ENCODE measurements at regions not wholly inside any gene's neighbourhood (a gene's known extent, or its start where the extent isn't known, plus 50 kb on each side); places are given as distances from the start of the nearest gene placed in this dataset.

DNA sequence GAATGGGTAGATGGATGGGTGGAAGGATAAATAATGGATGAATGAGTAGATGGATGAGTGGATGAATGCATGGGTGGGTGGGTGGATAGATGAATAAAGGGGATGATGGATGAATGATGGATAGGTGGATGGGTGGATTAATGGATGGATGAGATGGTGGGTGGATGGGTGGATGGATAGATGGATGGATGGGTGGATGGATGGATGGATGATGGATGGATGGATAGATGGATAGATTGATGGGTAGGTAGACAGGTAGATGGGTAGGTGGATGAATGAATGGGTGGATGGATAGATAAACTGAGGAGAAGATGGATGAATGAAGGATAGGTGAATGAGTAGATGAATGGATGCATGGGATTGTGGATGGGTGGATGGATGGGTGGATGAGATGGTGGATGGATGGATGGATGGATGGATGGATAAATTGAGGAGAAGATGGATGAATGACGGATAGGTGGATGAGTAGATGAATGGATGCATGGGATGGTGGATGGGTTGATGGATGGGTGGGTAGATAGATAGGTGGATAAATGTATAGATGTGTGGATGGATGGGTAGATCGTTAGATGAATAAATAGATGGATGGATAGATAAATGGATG, 331.3 kb downstream of the MN1 start:
- no peak for DNase-seq (ENCODE audit: low read depth in 4 of 4, low spot score in 3 of 4)

DNA sequence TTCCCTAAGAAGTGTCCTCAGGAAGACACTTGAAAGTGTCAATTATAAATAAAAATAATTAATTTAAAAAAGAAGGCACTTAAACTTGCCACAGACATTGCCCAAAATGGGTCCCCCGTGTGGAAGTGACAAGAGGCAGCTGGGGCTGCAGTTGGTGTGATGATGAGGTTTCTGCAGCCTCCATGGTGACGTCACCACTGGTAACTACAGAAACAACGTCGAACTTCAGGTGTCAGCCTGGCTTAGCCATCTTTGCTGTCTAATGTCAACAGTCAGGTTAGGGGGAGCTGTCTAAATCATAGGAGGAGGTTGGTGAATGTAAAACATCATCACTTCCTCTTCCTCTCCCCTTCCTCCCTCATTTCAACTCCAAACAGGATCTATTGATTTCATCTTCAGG, 328.6 kb downstream of the MN1 start:
- no peak for DNase-seq (ENCODE audit: low read depth in 4 of 4, low spot score in 3 of 4)

- no peak for DNase-seq (ENCODE audit: low read depth in 4 of 4, low spot score in 3 of 4)
Measured at GRCh38 chr22:27473533-27473932, 328.0 kb downstream of the MN1 start.

- no peak for DNase-seq (ENCODE audit: low read depth in 4 of 4, low spot score in 3 of 4)
Measured at GRCh38 chr22:27474112-27474571, 327.4 kb downstream of the MN1 start.

GRCh38 chr22:27474711-27475547, 326.6 kb downstream of the MN1 start:
- DNase-seq (ENCODE audit: low read depth in 4 of 4, low spot score in 3 of 4): no peak

GRCh38 chr22:27475548-27475897, 326.0 kb downstream of the MN1 start:
- no peak for DNase-seq (ENCODE audit: low read depth in 4 of 4, low spot score in 3 of 4)

DNA sequence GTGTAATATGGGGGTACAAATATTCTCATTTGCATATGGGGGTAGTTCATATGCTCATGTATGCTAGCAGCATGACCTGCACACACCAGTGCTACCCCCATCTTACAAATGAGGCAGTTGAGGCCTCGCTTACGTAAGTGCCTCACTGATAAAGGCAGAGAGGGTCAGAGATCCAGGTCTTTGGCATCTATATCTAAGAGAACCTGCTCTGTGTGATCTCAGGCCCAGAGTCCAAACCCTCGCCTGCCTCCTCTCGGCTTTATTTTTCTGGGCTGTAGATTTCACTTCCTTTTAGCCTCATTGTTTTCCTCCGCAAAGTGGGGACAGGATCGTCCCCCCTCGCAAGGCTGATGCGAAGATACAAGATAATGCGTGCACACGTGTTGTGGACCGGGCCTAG, 325.2 kb downstream of the MN1 start:
- DNase-seq (ENCODE audit: low read depth in 4 of 4, low spot score in 3 of 4): no peak

GRCh38 chr22:27476729-27477128, 324.8 kb downstream of the MN1 start:
- DNase-seq (ENCODE audit: low read depth in 4 of 4, low spot score in 3 of 4): no peak

- DNase-seq (ENCODE audit: low read depth in 4 of 4, low spot score in 3 of 4): no peak
Measured at GRCh38 chr22:27477171-27477570, 324.4 kb downstream of the MN1 start.

DNA sequence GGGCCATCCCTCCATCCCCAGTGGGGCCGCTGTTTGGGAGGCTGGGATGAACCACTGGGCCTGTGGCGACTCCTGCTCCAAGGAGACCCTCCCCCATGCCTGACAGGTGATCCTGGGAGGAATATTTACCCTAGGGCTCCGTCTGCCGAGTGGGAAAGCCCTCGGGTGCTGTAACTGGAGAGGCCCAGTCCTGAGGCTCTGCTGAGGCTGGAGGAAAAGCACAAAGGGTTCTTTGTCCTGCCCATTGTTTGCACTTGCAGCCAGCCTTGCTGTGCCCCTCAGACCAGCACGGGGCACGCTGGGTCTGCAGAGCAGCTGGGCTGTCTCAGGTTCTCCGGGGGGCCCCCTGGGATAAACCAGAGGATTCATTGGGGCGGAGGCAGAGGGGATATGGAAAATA, 321.1 kb downstream of the MN1 start:
- no peak for DNase-seq (ENCODE audit: low read depth in 4 of 4, low spot score in 3 of 4)

GRCh38 chr22:27482402-27482801, 319.2 kb downstream of the MN1 start:
- DNase-seq (ENCODE audit: low read depth in 4 of 4, low spot score in 3 of 4): no peak

- no peak for DNase-seq (ENCODE audit: low read depth in 4 of 4, low spot score in 3 of 4)
Measured at GRCh38 chr22:27483095-27483785, 318.3 kb downstream of the MN1 start.

DNA sequence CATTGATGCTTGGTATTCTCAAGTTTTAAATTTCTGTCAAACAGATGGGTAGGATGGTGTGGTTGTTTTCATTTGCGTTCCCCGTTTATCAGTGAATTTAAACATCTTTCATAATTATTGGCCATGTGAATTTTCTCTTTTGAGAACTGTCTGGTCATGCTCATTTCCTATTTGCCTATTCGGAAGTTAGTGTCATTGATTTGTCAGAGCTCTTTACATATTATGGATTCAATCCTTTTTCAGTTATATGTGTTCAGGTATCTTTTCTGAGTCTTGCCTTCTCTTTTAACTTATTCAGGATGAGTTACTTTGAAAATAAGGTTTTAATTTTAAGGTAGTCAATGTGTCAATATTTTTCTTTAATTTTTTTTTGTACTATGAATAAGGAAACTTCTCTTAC, 315.7 kb downstream of the MN1 start:
- DNase-seq (ENCODE audit: low read depth in 4 of 4, low spot score in 3 of 4): no peak

GRCh38 chr22:27487600-27488452, 313.7 kb downstream of the MN1 start:
- no peak for DNase-seq (ENCODE audit: low read depth in 4 of 4, low spot score in 3 of 4)

DNA sequence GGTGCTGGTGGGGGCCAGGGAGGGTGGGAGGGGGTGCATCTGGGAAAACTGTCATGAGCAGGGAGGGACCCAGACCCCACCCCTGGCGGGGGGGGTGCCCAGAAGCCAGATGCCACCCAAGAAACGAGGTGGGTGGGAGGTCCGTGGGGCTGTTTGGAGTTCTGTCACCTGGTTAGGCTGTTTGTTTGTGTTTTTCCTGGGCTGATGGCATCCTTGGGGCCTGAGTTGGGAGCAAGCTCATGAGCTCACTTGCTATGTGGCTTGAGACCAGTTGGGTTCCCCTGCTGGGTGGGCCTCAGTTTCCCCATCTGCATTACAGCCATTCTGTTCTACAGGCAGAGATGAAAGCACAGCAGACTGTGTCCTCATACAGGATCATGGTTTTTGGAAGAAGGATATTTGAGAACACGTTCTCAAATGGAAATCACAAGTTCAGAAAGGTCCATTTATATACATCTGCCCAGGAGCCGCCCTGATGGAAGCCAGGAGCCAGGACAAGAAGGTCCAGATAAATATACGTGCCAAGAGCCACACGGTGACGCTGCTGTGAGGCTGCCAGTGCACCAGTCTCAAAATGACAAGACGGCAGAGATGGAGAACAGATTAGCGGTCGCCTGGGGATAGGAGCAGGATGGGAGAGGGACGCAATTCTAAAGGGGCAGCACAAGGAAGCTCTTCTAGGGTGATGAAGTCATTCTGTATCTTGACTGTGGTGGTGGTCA, 312.9 kb downstream of the MN1 start:
- no peak for DNase-seq (ENCODE audit: low read depth in 4 of 4, low spot score in 3 of 4)

DNA sequence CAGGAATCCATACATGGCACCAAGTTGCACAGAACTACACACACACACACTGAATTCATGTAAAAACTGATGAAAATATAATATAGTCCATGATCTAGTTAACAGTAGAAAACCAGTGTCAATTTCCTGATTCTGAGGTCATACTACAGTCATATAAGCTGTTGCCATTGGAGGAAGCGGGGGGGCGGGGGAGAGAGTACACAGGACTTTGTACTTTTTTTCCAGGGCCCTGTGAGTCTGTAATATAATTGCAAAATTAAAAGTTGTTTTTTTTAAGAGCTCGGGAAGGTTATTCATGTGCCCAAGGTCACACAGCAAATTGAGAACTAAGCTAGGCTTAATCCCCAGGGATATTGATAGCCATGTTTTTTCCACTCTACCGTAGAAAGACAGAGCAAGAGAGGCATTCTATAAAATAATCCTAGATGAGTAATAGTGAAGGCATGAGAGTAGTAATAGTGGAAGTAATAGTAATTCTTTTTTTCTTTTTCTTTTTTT, 312.3 kb downstream of the MN1 start:
- DNase-seq (ENCODE audit: low read depth in 4 of 4, low spot score in 3 of 4): no peak

DNA sequence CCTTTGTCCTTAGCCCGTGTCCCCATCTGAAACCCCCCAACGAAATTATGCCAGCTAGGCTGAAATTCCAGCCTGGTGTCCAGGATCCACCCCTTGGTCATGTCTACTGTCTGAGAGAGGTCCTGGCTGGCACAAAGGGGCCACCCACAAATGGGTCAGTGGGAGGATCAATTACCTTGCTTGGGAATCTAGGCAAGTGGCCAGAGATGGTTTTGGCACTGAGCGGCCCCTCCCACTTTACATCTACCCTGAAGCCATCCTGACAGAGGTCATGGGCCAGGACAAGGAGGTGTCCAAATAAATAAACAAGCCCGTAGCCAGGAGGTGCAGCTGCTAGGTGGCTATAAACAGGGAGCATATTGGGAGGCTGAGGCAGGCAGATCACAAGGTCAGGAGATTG, 311.5 kb downstream of the MN1 start:
- DNase-seq (ENCODE audit: low read depth in 4 of 4, low spot score in 3 of 4): no peak

GRCh38 chr22:27491888-27492287, 309.7 kb downstream of the MN1 start:
- DNase-seq (ENCODE audit: low read depth in 4 of 4, low spot score in 3 of 4): no peak

- no peak for DNase-seq (ENCODE audit: low read depth in 4 of 4, low spot score in 3 of 4)
Measured at GRCh38 chr22:27492566-27493201, 308.9 kb downstream of the MN1 start.

GRCh38 chr22:27493796-27494195, 307.8 kb downstream of the MN1 start:
- DNase-seq (ENCODE audit: low read depth in 4 of 4, low spot score in 3 of 4): no peak

All from left renal pelvis (tissue), 4 donors.